NCI-H345 treated with DMSO at 0.1 percent for 48 hours (cell line): ENCODE measurements at regions not wholly inside any gene's neighbourhood (a gene's known extent, or its start where the extent isn't known, plus 50 kb on each side); places are given as distances from the start of the nearest gene placed in this dataset.

ENCODE experiments used
- DNase-seq: peaks from one replicate; lab custom pipeline; 2025; ENCODE audit not compliant: unreplicated experiment; lab: John Stamatoyannopoulos, UW

GRCh38 chr9:22392523-22392922 is 54.1 kb upstream of the DMRTA1 start:
- no peak for DNase-seq

- no peak for DNase-seq
These were observed 50.9 kb upstream of the DMRTA1 start for GRCh38 chr9:22395687-22396141.
